ENCODE measurements at regions not wholly inside any gene's neighbourhood (a gene's known extent, or its start where the extent isn't known, plus 50 kb on each side); places are given as distances from the start of the nearest gene placed in this dataset.
"Not testable (repeated sequence)": the region's sequence is repeated elsewhere in the genome, so short reads cannot be mapped to it uniquely, and the experiment has no call there.

DNA sequence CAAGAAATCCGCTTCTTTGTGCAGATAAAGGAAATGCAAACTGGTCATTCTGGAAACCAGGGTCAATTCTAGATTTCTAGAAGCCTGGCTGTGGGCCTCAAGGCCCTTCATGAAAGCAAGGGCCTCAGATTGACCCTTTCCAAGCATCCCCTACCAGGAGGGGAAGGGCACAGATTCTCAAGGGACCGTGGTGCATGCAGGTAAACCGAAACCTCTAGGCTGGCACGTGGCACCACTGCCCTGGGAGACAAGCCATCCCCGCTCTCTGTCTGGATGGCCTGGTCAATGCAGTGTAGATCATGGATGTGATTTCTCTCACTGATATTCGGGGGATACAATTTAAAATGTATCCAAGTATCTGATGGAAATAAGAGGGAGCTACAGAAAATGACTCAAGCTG lies 69.4 kb downstream of the TOMM20 start:
- DNase-seq: no peak

DNA sequence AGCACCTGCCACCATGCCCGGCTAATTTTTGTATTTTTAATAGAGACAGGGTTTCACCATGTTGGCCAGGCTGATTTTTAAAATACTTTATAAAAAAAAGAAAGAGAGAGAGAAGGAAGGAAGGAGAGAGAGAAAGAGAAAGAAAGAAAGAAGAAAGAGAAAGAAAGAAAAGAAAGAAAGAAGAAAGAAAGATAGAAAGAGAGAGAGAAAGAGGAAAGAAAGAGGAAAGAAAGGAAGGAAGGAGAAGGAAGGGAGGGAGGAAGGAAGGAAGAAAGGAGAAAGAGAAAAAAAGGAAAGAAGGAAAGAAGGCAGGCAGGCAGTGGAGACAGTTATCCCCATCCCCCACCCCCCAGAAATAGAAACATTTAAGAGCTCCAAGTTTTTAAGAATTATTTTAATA lies 69.9 kb downstream of the TOMM20 start:
- no peak for DNase-seq

DNA sequence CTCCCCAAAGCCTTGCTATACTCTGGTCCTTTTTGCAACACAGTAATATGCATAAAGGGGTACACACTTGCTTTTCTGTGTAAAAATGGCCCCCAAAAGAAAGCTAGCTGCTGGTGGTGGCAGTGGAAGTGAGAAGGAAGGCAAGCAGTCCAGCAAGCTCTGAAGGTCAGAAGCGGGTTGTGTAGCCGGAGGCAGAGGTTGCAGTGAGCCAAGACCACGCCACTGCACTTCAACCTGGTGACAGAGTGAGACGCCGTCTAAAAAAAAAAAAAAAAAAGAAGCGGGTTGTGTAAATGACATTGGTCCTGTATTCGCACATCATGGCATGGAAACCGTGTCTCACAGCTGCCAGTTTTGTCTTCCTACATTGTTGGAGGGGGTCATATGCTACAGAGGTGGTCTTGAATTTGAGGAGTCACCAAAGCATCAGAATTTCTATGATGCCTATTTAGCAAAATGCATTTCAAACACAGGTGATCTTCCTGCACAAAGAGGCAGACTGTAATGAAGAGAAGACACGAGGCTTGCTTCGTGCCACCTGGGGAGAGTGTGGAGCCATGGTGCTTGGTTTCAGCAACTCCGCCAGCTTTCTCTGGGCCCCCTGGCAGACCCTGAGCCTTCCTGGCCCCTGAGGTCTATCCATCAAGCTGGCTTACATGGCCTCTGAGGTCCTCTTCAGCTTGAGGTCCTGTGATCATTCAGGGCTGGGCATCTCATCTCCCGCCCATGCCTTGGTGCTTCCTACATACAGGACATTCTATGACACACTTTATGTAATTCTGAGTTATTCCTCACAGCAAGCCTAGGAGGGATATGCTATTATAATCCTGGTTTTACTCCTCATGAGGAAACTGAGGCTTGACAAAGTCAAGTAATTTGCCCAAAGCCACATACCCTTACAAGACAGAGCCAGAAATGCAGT lies 71.0 kb downstream of the TOMM20 start:
- DNase-seq: no peak

DNA sequence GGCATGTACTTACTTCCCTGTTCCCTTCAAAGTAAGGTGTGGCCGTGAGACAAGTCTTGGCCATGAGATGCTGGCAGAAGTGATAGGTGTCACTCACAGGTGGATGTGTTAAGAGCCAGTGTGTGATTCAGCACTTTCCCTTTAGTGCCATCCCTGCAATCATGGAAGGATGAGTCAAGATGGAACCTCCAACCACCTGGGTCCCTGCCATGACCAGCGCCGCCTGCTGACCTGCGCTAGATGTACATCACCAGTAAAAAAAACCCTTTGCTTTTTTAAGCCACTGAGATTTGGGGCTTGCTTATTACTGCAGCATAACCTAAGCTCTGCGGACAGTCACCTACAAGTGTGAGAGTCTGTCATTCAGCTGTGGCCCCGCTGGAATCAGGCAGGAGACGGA lies 71.7 kb downstream of the TOMM20 start:
- no peak for DNase-seq

DNA sequence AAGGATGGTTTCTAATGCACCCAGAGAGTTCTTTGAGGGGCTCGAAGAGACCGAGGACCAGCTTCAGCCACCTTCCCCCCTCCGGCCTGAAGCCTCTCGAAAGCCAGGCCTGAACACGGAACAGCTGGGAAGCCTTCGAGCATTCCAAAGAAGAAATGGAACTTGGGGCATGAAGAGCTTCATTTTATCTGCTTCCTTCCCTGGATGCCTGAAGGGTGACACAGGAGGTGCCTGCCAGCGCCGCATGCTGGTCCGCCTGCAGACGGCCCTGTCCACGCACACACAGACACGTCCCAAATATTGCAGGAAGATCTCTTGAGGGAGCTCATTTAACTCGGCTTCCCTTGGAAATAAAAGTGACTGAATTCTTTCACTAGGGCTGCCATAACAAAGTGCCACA lies 73.7 kb downstream of the TOMM20 start:
- DNase-seq: no peak

DNA sequence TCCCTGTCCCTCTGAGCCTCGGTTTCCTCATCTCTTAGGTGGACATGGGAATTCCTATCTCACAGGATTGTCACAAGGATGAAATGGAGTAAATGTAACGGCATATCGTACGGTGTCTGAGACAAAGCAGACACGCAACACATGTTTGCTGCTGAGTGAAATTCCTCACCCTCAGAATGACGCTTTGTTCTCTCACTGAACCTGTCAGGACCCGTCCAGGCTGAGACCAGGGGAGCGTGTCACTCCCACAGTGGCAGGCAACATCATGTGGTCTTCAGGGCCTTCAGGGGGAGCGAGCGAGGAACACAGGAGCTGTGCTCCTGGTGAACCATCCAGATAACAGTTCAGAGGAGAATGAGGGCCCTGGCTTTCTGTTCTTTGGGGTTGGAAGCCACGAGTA lies 74.2 kb downstream of the TOMM20 start:
- DNase-seq: no peak

DNA sequence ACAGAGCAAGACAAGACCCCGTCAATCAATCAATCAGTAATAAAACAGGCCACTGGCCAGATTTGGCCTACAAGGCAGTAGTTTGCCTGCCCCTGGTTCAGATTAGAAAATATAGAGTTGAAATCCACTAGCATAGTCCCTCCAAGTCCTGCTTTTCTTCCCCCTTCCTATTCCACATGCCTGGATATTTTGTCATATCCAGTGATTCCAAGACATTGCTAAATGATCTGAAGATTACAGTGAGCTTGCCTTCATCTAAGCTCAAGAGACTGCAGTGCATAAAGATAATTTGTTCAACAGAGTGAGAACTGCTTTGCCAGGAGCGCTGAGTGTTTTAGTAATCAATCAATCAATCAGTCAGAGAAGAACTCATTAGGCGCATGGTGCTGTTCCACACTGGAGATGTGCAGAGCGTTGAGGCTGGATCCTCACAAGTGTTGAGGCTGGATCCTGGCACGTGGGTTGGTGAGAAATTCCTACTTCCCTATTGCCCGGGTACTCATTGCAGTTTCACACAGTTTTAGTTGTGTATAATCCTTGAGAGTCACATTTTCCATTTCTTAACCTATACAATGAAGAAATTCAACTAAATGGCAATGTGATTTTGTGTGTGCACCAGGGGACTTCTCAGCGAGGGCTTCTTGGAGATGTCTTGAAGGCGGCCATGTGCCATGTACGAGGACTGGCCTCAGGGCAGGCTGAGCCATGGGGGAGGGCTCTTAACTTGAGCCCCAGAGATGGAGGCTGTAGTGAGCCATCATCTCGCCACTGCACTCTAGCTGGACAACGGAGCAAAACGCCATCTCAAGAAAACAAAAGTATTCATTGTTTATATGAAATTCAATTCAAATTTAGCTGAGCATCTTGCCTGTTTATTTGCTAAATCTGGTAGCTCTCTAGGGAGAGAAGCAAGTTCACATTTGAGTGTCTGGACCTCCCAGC lies 76.3 kb downstream of the TOMM20 start:
- no peak for DNase-seq

DNA sequence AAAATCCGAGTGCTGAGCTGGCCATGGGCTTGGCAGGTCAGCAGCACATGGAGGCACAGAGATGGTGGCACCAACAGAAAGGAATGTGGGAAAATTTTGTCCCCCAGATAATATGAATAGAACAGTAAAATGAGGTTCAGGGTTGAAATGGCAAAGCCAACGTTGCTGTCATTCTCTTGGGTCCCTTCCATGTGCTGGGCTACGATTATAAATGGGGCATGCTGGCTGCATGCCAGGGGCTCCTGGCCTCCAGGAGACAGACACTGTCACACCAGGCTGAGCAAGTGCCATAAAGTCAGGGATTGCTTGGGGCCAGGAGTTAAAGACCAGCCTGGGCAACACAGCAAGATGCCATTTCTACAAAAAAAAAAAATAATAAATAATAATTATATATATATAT lies 77.1 kb downstream of the TOMM20 start:
- DNase-seq: no peak

DNA sequence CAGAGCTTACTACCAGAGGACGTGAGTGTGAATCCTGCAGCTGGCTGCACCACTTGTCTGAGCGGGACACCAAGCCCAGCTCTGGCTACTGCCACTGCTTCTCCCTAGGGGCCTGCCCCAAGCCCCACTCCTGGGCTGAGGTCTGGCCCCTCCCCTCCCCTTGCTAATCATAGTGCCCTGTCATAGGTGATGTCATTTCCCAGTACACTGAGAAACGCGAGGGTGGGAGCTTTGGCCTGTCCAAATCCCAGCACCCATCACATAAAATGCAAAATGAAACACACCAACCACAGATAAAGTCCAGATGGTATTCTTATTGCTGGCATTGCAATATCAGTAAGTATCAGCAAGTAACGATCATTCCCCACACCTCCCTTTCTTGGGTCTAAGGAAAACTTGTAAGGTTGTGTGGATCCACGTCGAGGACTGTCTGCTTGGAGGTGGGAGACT lies 77.7 kb downstream of the TOMM20 start:
- no peak for DNase-seq

DNA sequence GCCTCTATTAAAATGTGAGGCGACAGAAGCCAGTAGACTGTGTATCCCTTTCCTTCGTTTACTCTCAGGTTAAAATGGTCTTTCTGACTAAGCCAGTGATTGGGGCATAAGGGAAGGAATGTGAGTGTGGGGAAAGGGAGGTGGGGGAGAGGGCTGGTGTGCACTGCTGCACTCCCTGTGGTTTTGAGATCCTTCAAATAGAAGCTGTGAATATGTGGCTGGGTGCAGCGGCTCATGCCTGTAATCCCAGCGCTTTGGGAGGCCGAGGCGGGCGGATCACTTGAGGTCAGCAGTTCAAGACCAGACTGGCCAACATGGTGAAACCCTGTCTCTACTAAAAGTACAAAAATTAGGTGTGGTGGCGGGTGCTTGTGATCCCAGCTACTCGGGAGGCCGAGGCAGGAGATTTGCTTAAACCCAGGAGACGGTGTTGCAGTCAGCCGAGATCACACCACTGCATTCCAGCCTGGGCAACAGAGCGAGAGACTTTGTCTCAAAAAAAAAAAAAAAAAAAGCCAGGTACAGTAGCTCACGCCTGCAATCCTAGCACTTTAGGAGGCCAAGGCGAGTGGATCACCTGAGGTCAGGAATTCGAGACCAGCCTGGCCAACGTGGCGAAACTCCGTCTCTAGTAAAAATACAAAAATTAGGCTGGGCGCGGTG lies 78.8 kb downstream of the TOMM20 start:
- not testable (repeated sequence) for DNase-seq

DNA sequence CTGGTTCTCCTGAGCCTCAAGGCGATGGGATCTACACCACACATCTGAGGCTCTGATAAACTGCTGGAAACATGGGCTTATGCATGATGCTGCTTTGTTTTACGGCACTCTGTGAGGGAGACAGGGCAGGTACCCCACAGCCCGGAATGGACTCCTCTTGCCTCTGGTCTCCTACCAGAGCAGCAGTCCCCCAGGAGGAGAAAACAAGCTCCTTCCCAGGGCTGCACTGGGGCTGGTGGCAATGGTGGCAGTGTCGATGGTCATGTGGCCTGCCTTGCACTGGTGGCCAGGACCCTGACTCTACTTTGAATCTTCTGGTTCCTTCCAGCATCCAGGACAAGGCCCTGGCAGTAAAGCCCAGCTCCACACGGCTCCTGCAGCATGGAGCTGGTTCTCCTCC lies 79.4 kb downstream of the TOMM20 start:
- DNase-seq: no peak

DNA sequence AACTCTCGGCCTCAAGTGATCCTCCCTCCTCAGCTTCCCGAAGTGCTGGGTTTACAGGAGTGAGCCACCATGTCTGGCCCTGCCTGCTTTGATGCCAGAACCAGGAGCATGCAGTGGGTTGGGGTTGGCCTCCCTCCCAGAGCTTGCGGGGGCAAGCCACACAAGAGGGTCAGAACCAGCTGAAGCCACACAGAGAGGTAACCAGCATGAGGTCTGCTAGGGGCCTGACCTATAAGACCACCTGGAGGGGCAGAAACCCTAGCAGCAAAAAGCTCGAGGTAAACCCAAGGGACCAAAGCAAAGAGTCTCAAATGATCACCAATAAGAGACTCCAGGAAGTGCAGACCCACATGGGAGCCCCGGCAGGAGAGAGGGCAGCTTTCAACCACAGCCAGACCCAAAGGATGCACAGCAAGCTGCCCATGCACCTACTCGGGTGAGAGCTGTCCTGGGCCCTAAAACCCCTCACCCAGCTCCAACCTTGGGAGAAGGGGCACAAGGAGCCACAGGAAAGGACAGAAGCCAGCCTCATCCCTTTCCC lies 81.2 kb downstream of the TOMM20 start:
- DNase-seq: no peak

DNA sequence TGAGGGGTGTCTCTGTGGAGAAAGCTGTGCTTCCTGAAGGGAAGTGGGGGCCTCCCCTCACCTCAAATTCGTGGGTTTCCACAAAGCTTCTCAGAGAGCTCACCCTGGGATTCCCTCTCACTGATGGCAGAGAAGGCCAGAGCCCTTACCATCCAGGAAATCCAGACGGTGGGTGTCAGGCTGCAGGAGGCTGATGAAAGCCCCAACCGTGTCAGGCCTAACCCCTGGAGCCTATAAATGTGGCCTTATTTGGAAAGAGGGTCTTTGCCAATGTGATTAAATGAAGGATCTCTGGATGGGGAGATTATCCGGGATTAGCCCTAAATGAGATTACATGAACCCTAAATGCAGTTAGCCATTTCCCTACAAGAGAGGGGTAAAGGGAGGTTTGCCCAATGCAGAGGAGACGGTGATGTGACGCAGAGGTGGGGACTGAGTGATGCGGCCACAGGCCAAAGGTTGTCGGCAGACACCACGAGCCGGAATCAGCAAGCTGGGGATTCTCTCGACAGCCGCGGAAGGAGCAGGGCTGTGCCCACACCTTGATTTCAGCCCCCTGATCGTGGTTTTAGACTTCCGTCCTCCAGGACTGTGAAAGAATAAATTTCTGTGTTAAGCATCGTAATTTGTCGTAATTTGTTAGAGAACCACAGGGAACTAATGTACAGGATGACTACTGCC lies 82.6 kb downstream of the TOMM20 start:
- DNase-seq: no peak

DNA sequence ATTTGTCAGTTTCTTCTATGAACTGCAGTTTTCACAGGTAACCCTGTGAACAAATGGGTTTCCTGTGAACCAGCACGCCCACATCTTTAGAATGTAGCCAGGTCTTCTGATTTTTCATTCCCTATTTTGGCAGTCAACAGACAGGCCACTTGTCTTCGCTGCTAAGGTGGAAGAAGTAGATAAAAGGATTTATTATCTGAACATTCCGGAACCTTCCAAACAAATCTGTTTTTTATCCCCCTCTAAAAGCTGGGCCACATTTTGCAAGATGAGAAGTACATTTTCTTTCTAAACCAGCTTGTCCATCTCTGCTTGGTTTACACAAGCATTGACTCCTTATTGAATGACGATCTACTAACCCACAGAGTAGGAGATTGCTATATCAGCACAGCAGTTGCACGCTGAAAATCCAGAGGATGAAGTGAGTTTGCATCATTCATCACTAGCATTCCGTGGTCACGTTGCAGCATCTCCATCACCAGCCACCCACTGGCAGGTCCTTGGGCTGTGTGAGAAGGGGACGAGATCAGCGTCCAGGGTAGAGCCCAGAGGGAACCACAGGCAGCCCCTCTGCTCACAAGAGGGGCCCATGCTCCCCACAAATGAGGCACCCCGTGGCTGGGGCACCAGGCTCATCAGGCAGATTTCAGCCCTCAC lies 83.5 kb downstream of the TOMM20 start:
- no peak for DNase-seq

DNA sequence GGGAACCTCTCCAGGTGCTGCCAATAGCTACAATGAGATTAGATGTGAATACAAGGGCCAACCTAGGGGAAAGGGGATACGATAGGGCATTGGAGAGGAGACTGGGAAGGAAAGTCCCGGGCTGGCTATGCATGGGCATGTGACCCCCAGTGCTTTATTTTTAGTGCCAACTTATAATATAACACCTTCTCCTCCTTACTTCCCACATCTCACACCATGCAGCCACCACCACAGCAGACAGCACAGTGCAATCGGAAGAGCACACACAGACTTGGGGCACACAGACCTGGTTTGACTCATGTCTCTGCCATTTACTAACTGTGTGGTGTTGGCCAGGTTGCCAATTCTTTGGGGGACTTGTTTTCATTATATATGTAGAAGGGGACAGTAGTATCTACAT lies 85.4 kb downstream of the TOMM20 start:
- no peak for DNase-seq

DNA sequence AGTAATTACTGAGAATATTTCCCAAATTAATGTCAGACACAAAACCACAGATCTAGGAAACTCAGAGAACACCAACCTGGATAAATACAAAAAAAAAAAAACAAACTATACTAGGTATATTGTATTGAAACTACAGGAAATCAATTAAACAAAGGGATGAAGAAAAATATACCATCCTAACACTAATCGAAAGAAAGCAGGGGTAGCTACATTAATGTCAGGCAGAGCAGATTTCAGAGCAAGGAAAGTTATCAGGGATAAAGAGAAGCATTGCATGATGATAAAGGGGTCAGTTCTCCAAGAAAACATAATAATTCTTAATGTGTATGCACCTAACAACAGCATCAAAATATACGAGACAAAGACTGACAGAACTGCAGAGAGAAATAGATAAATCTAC lies 89.9 kb downstream of the TOMM20 start:
- DNase-seq: no peak

DNA sequence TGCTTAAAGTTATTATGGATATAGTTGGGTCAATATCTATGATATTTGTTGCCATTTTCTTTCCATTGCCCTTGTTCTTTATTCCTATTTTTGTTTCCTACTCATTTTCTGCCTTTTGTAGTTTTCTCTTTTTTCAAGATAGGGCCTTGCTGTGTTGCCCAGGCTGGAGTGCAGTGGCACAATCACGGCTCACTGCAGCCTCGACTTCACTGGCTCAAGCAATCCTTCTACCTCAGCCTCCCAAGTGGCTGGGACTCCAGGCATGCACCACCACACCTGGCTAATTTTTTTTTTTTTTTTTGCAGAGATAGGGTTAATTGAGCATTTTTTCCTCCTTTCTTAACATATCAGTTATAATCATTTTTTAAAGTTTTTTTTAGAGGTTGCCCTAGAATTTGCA lies 92.7 kb downstream of the TOMM20 start:
- DNase-seq: no peak

DNA sequence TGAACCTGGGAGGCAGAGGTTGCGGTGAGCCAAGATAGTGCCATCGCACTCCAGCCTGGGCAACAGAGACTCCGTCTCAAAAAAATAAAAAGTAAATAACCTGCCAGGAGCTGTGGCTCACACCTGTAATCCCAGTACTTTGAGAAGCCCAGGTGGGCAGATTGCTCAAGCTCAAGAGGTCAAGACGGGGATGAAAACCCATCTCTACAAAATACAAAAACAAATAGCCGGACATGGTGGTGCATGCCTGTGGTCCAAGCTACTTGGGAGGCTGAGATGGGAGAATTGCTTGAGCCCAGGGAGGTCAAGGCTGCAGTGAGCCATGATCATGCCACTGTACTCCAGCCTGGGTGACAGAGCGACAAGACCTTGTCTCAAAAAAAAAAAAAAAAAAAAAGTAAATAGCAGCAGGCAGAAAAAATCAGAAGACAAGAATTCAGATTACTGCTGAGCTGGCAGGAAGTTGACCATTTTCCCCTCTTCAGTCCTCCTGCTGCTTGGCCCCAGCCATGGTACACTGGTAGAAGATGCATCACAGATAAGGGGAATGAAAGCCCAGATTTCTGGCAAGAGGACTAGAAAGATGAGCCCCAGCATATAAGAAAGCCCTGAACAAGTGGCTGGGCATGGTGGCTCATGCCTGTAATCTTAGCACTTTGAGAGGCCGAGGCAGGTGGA lies 97.6 kb downstream of the TOMM20 start:
- DNase-seq: no peak

DNA sequence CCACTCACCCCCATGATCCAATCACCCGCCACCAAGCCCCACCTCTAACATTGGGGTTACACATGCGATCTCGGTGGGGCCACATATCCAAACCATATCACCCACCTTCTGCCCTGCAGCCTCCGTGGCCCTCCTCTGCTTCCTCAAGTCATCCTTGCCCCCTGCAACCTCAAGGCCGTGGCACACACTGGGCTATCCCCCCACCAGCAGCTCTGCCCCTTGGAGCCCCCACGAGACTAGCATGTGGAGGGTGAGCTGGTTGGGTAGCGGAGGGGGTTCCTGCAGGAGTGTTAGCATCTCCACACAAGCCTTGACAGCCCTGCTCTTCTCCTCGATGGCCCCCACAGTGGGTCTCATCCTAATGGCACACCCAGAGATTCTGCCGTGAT lies 100.8 kb downstream of the TOMM20 start:
- DNase-seq: no peak

DNA sequence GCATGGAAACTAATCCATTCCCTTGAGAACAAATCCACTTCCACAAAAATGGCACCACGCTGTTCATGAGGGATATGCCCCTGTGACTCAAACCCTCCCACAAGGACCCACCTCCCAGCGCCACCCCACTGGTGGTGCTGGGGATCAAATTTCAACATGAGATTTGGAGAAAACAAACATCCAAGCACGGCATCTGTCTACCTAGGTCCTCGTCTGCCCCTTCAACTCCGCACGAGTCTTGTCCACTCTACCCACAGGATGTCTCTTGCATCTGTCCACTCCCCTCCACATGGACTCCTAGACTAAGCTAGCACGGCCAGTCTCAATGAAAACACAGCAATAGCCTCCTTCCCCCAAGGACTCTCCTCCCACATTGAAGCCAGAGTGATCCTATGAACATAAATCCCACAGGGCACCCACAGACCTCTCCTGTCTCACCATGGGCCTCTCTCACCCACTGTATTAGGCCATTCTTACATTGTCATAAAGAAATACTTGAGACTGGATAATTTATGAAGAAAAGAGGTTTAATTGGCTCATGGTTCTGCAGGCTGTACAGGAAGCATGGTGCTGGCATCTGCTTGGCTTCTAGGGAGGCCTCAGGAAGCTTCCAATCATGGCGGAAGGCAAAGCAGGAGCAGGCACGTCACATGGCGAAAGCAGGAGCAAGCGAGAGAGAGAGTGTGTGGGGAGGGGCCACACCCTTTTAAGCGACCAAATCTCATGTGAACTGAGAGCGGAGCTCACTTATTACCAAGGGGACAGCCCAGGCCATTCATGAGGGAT lies 101.4 kb downstream of the TOMM20 start:
- DNase-seq: no peak
